IMR-90 (cell line): ENCODE measurements at regions not wholly inside any gene's neighbourhood (a gene's known extent, or its start where the extent isn't known, plus 50 kb on each side); places are given as distances from the start of the nearest gene placed in this dataset.

Experiments used
- ATAC-seq: fragments of 200-7000 bp; cut with Tn5 transposase; 2 replicates; pipeline ENCODE4 v1.9.1; 2020; ENCODE audit warnings: low read depth, mild to moderate bottlenecking, moderate library complexity
- BruUV-seq: library from RNA; stranded (reverse); fragments of 400-500 nt; replicated peaks from 2 replicates; lab custom pipeline; 2021; lab: Mats Ljungman, UMichigan
- CTCF ChIA-PET: fragments of 300-600 bp; formaldehyde crosslinking; extraction: SDS; loops from one replicate; lab custom pipeline; 2021; ENCODE audit warnings: antibody characterized with exemption; lab: Yijun Ruan, JAX
- POLR2A ChIA-PET: fragments of 300-600 bp; sonication (Branson Sonifier 250); formaldehyde crosslinking; loops from one replicate; lab custom pipeline; 2022; ENCODE audit warnings: antibody characterized with exemption; ENCODE audit not compliant: unreplicated experiment; lab: Charles Lee
- DNase-seq: peaks from one replicate; pipeline ENCODE4 v3.0.0; 2013
- H2AFZ ChIP-seq: replicated peaks from 2 replicates; pipeline ENCODE3; 2013; ENCODE audit warnings: low read length, mild to moderate bottlenecking; ENCODE audit not compliant: poor library complexity
- H2AK5ac ChIP-seq: 2 replicates; pipeline ENCODE4 v1.6.1; 2013; ENCODE audit warnings: low read depth, low read length, inconsistent platforms
- H2AK9ac ChIP-seq: replicated peaks from 2 replicates; pipeline ENCODE3; 2013; ENCODE audit warnings: mild to moderate bottlenecking, low read depth, low read length, moderate library complexity; ENCODE audit not compliant: poor library complexity
- H2BK120ac ChIP-seq: 2 replicates; pipeline ENCODE4 v1.6.1; 2013; ENCODE audit warnings: low read depth, low read length, inconsistent platforms
- H2BK15ac ChIP-seq: 3 replicates; pipeline ENCODE4 v1.6.1; 2013; ENCODE audit warnings: low read depth, low read length, inconsistent platforms
- H2BK20ac ChIP-seq: 2 replicates; pipeline ENCODE4 v1.6.1; 2013; ENCODE audit warnings: low read depth, mild to moderate bottlenecking, inconsistent platforms, low read length, moderate library complexity
- H2BK5ac ChIP-seq: 2 replicates; pipeline ENCODE4 v1.6.1; 2013; ENCODE audit warnings: mild to moderate bottlenecking, low read depth, low read length, inconsistent platforms; ENCODE audit not compliant: poor library complexity, severe bottlenecking
- H3K14ac ChIP-seq: replicated peaks from 2 replicates; pipeline ENCODE4 v1.6.1; 2013; ENCODE audit warnings: low read depth, low read length, inconsistent platforms
- H3K18ac ChIP-seq: 2 replicates; pipeline ENCODE4 v1.6.1; 2013; ENCODE audit warnings: low read depth, low read length, control low read depth
- H3K23ac ChIP-seq: 2 replicates; pipeline ENCODE4 v1.6.1; 2013; ENCODE audit warnings: low read depth, low read length, inconsistent platforms
- H3K27ac ChIP-seq: 2 replicates; pipeline ENCODE4 v1.5.1; 2013; ENCODE audit warnings: mild to moderate bottlenecking, control low read depth, low read length; ENCODE audit not compliant: insufficient read depth
- H3K27me3 ChIP-seq: 2 replicates; pipeline ENCODE4 v1.6.1; 2013; ENCODE audit warnings: low read length; ENCODE audit not compliant: control insufficient read depth, insufficient read depth
- H3K36me3 ChIP-seq: 2 replicates; pipeline ENCODE4 v1.6.1; 2013; ENCODE audit warnings: low read length, mixed read lengths; ENCODE audit not compliant: control insufficient read depth, insufficient read depth
- H3K4ac ChIP-seq: 2 replicates; pipeline ENCODE4 v1.6.1; 2013; ENCODE audit warnings: low read depth, low read length, inconsistent platforms
- H3K4me1 ChIP-seq: 2 replicates; pipeline ENCODE4 v1.6.1; 2013; ENCODE audit warnings: low read length, mixed read lengths; ENCODE audit not compliant: control insufficient read depth, insufficient read depth
- H3K4me2 ChIP-seq: 2 replicates; pipeline ENCODE4 v1.6.1; 2013; ENCODE audit warnings: low read depth, mild to moderate bottlenecking, control low read depth, low read length, moderate library complexity
- H3K4me3 ChIP-seq: 2 replicates; pipeline ENCODE4 v1.5.1; 2013; ENCODE audit warnings: low read depth, mild to moderate bottlenecking, control low read depth, low read length, moderate library complexity; ENCODE audit not compliant: insufficient read depth
- H3K56ac ChIP-seq: 2 replicates; pipeline ENCODE4 v1.6.1; 2013; ENCODE audit warnings: low read length, inconsistent platforms; ENCODE audit not compliant: insufficient read depth; ENCODE audit errors: extremely low read depth
- H3K79me1 ChIP-seq, 2 experiments: 2 replicates each; pipeline ENCODE4 v1.6.1; 2013; ENCODE audit warnings: low read length in 2 of 2, inconsistent platforms in 1 of 2, low read depth in 1 of 2
- H3K9ac ChIP-seq: 2 replicates; pipeline ENCODE4 v1.6.1; 2013; ENCODE audit warnings: low read depth, low read length, control low read depth
- H3K9me1 ChIP-seq: 2 replicates; pipeline ENCODE4 v1.6.1; 2013; ENCODE audit warnings: low read length, inconsistent platforms; ENCODE audit not compliant: insufficient read depth
- H3K9me3 ChIP-seq: 2 replicates; pipeline ENCODE4 v1.6.1; 2013; ENCODE audit warnings: low read length; ENCODE audit not compliant: control insufficient read depth, insufficient read depth
- H4K20me1 ChIP-seq: 2 replicates; pipeline ENCODE4 v1.6.1; 2013; ENCODE audit warnings: low read length, inconsistent platforms; ENCODE audit not compliant: insufficient read depth
- H4K5ac ChIP-seq: 2 replicates; pipeline ENCODE4 v1.6.1; 2013; ENCODE audit warnings: mild to moderate bottlenecking, low read depth, low read length, control low read depth
- H4K8ac ChIP-seq, 2 experiments: 2 replicates each; pipeline ENCODE4 v1.6.1; 2013; ENCODE audit warnings: low read depth in 2 of 2, low read length in 2 of 2, control low read depth in 1 of 2, inconsistent platforms in 1 of 2
- H4K91ac ChIP-seq: 2 replicates; pipeline ENCODE4 v1.6.1; 2013; ENCODE audit warnings: low read depth, low read length, inconsistent platforms; ENCODE audit not compliant: insufficient read depth
- CEBPB ChIP-seq: IDR thresholded peaks from 2 replicates; pipeline ENCODE4 v1.6.1; 2012; ENCODE audit warnings: low read depth, low read length, improper control_type of control experiment
- CHD1 ChIP-seq: IDR thresholded peaks from 2 replicates; pipeline ENCODE4 v1.6.1; 2012; ENCODE audit warnings: low read depth, low read length, improper control_type of control experiment
- POLR2A ChIP-seq: IDR thresholded peaks from 2 replicates; pipeline ENCODE4 v1.6.1; 2012; ENCODE audit warnings: mild to moderate bottlenecking, low read depth, low read length
- RFX5 ChIP-seq: IDR thresholded peaks from 2 replicates; pipeline ENCODE4 v1.8.0; 2012; ENCODE audit warnings: low read depth, mild to moderate bottlenecking, low read length, moderate library complexity
- SMC3 ChIP-seq: fragments of 150-350 bp; IDR thresholded peaks from 2 replicates; pipeline ENCODE4 v1.6.1; 2016; ENCODE audit warnings: low read depth, mild to moderate bottlenecking, antibody characterized with exemption, low read length, moderate library complexity
- WGBS, 2 experiments: methylation state at CpG; one replicate each; pipeline versions ENCODE4 v1.1.5 to v1.1.7; 2013; ENCODE audit warnings: missing lambda C conversion rate in 2 of 2; ENCODE audit not compliant: insufficient read length in 1 of 2; ENCODE audit errors: extremely low coverage in 2 of 2; 5-methylcytosine and 5-hydroxymethylcytosine counted together
- dilution Hi-C: fragments of 300-500 bp; cut with HindIII; formaldehyde crosslinking; loops from one replicate; pipeline ENCODE4 v1.14.3; 2018; ENCODE audit warnings: low sequenced_read_pairs; ENCODE audit not compliant: unreplicated experiment
- in situ Hi-C: fragments of 300-500 bp; cut with MboI; formaldehyde crosslinking; loops from 3 replicates; pipeline ENCODE4 v1.14.3; 2019; ENCODE audit warnings: low sequenced_read_pairs, inconsistent platforms, mixed read lengths
- intact Hi-C: fragments of 100-400 bp; cut with micrococcal nuclease; formaldehyde crosslinking; loops from 2 replicates; pipeline ENCODE4 v1.10.0; 2022

DNA sequence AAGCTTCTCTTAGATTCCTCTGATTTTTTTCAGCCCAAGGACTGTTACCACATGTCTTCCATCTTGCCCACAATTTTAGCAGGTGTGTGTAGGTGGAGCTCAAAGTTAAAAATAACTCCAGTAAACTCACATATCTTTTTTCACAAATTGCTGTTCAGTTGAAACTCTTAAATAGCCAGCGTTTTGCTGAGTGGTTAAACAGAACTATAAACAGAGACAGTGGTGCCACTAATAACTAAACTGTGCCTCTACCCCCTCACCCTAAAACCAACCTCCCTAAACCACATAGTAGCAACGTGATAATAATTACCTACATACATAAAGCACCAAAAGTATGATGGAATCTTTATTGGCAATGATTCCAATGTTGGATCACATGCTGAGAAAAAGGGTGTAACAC, 525.1 kb downstream of the PDCD6IP start:
- ATAC-seq (no peak), DNase-seq (no peak)
- TF ChIP-seq SMC3 (no peak), RFX5 (no peak), CHD1 (no peak), POLR2A (no peak), CEBPB (no peak)
- Histone ChIP-seq H3K27ac (no peak overlapping the region), H3K4me3 (no peak overlapping the region), H4K8ac (no peak overlapping the region), H3K9ac (no peak overlapping the region), H3K23ac (no peak overlapping the region), H3K9me1 (no peaks in the 10 kb centered on the region), H3K18ac (no peak overlapping the region), H4K20me1 (no peaks in the 10 kb centered on the region), H2BK5ac (no peak overlapping the region), H3K14ac (no peak overlapping the region), H2BK20ac (no peak overlapping the region), H2BK120ac (no peak overlapping the region), H3K36me3 (no peaks in the 10 kb centered on the region), H4K5ac (no peak overlapping the region), H4K91ac (no peak overlapping the region), H2AK5ac (no peak overlapping the region), H2BK15ac (no peak overlapping the region), H3K9me3 (peaks cover 6% of the 10 kb centered on the region; the same call in 1 of the 2 replicates), H3K27me3 (no peaks in the 10 kb centered on the region), H3K4me2 (no peak overlapping the region), H3K79me1 (no peaks in the 10 kb centered on the region), H3K4me1 (no peaks in the 10 kb centered on the region), H2AK9ac (no peak overlapping the region), H3K56ac (no peak overlapping the region), H3K4ac (no peak overlapping the region), H2AFZ (no peak overlapping the region)
- intact Hi-C loops, result no loop called here
- CTCF ChIA-PET, result no interaction called here
- in situ Hi-C loops, result no loop called here
- POLR2A ChIA-PET, result no interaction called here
- WGBS, 2 experiments, result no CpG with 5 or more reads among the region's 2 CpGs
- dilution Hi-C loops, result no loop called here
- BruUV-seq, result no TSS peak
